Ovary (tissue), 3 donors: ENCODE measurements at regions not wholly inside any gene's neighbourhood (a gene's known extent, or its start where the extent isn't known, plus 50 kb on each side); places are given as distances from the start of the nearest gene placed in this dataset.

Experiments used
- CTCF ChIP-seq, 3 donors: fragments of 450-650 bp in 2 of 3; fragments of 200-600 bp in 1 of 3; IDR thresholded peaks; one replicate each; pipeline versions ENCODE4 v1.5.1 to v1.8.0; 2016 to 2022; ENCODE audit warnings: antibody characterized with exemption in 3 of 3, mild to moderate bottlenecking in 1 of 3
- EP300 ChIP-seq: sonication (generic); formaldehyde crosslinking; IDR thresholded peaks from one replicate; pipeline ENCODE4 v1.6.1; 2017; ENCODE audit warnings: antibody characterized with exemption
- donor health status: DM: no; HTN: no; CAD: no.

- TF ChIP-seq CTCF (IDR thresholded peaks at IDR 0.05) (no peak), EP300 (no peak)
Observed at GRCh38 chr18:64322189-64322588, 173.3 kb upstream of the LINC00305 start.
